Activated CD4-positive, alpha-beta T cell treated with anti-CD3 and anti-CD28 coated beads for 48 hours (primary cell): ENCODE measurements at regions not wholly inside any gene's neighbourhood (a gene's known extent, or its start where the extent isn't known, plus 50 kb on each side); places are given as distances from the start of the nearest gene placed in this dataset.
"Not testable (repeated sequence)": the region's sequence is repeated elsewhere in the genome, so short reads cannot be mapped to it uniquely, and the experiment has no call there.

Experiments
- DNase-seq: peaks from one replicate; pipeline ENCODE4 v3.0.0-alpha.2; 2020

GRCh38 chr18:33853187-33853586 lies 275.2 kb downstream of the ASXL3 start:
- no peak for DNase-seq

DNA sequence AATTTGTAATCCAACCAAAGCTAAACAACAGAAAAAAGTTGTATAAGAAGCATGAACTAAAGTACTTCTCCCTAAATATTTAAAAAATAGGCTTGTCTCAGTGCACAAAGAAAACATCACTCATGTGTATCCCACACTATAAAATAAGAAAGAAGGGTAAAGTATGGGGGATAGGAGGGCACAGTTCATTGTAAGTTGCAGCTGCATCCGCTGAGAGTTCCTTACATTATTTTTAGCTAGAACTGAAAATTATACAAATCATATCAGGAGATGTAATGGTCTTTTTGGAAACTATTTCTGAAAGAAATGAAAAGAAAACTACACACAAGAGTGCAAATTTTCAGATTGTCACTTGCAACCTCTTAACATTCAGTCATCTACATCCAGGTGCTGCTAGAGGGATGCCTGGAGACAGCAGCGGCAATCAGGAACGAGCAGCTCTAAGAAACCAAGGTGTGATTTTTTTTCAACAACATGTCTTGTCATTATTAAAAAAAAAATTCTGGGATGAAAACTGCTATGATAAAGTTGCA lies 273.6 kb downstream of the ASXL3 start:
- no peak for DNase-seq

DNA sequence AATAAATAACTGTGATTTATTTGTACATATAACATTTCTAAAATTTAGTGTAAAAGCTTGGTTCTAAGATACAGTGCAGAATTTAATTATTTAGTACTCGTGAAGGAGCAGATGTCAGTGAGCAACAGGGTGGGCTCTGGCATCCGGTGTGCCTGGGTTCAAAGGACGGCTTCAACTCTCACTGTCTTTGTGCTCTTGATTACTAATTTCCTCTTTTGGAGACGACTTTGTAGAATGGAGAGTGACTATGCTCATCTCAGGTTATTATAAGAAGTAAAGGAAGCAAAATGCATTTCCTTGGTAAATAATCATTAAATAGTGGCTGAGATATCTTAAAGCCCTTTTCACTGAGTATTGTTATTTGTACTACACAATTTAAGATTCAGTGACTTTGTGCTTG lies 271.7 kb downstream of the ASXL3 start:
- DNase-seq: no peak

GRCh38 chr18:33844232-33844631 lies 266.2 kb downstream of the ASXL3 start:
- DNase-seq: no peak

DNA sequence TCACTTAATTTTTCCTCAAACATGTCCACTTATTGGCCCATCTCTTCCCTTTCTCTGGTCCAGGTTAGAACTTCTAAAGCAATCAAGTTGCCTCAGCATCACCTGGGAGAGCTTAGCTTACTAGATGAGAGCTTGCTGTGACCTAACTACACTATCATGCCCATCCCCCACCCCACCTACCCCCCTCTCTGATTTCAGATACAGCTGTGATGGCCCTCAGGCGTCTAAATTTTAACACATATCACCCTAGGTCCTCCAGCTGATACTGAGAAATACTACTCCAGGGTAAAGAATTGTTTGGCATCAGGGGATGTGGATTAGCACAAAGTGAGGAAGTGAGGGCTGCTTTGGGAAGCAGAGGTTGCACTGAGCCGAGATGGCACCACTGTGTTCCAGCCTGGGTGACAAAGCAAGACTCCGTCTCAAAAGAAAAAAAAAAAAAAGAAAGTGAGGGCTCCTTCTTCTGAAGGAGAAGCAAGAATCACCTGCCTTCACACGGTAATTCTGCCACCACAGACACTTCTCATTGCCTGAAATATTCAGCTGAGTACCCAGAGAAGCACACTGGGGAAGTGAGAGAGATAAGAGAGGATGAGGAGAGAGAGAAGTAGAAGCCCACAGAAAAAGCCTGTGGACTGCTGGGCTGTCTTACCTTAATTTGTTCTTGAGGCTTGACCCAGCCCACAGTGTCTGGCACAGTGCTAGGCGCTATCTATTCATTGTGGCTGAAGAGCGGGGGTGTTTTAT lies 263.4 kb downstream of the ASXL3 start:
- DNase-seq: no peak

DNA sequence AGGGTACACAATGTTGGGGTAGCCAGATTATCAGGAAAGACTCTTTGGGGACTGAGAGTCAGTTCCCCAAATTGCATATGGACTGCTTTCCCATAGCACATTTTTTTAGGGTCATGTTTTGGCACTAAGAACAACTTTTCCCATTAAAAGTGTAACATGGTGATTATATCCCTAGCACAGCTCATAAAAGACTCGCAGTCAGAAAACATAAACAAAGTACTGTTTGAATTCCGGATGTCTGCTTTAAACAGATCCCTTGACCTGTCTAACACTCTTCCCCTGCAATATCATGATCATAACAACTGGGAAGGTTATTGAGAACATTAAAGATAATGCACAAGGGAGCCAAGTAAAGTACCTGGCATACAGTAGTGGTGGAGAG lies 262.2 kb downstream of the ASXL3 start:
- DNase-seq: no peak

DNA sequence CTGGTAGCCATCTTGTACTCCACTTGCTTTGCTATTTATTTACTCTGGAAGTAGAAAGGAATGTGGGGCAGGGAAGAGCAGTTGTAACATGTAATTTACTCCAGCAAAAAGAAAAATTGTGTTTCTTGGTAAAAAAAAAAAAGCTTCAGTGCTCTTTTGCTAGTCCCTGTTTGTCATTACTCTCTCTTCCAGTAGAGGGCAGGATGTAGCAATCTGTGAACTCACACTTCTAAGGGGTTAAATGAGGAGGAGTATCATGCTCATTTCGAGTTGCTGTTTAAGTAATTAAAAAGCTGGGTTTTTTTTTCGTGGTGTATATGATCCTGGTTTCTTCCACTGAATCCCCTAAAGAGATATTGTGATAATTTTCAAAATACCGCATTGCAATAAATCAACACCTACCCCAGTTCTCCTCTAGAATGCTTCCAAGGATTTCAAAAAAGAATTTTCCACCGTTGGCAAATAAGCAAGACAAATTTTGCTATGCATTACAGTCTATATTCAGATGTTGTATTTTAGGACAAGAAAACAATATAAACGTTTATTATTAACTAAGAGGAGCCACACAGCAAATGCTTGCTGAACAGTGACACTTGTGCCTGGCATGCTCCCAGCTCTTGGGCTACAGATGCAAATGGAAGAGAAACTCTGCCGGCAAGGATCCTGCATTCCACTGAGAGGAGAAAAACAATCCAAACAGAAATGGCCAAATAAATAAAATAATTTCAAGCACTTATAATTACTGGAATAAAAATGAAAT lies 261.6 kb downstream of the ASXL3 start:
- no peak for DNase-seq

DNA sequence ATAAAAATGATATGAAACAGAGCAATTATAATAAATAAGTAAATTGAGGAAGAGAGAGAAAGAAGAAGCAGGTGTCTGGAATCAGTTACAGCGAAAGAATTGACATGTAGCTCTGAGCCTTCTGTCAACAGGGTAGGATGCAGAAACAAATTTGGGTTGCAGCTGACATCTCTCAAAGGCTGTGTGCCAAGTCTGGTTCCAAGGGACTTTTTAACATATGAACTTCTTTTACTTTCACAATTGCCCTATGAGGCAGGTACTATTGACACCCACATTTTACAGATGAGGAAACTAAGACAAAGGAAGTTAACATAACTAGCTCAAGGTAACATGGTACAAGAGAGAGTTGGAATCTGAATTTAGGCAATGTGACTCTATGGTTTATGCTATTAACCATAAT lies 260.0 kb downstream of the ASXL3 start:
- no peak for DNase-seq

DNA sequence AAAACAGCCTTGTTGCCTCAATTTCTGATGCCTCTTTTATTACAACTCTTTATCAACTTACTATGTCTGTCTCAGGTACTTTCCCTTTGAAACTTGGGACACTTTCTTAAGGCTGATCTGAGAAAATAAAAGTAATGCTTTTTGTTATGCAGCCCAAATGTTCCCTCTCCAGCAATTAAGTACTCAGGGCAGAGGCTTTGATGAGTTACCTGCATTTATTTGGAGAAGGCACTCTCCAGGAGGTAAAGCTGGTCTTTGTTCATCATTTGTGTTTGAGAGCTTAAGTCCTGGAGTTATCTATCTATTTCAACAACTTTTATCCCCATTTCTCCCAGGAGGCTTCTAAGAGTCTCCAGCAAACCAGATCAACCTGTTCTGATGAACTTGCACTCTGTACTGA lies 259.2 kb downstream of the ASXL3 start:
- DNase-seq: no peak

DNA sequence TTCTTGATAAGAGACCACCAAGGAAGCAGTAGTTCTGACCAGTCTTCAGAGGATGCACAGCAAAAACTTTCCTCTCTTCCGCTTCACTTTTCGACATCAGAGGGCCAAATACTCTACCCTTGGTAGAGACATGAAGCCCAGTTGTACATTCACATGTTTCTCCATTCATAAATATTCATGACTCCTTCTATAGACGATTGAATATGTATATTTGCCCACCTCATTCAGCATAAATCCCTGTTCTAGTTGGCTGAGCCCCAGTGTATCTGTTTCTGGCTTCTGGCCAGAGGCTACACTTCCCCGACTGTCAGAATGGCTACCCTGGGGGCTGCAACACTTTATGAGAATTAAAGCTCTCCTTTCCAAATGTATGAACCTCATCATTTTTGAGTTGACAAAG lies 258.5 kb downstream of the ASXL3 start:
- no peak for DNase-seq

GRCh38 chr18:33835419-33835818 lies 257.4 kb downstream of the ASXL3 start:
- no peak for DNase-seq

- no peak for DNase-seq
These were observed 255.8 kb downstream of the ASXL3 start for GRCh38 chr18:33833842-33834241.

DNA sequence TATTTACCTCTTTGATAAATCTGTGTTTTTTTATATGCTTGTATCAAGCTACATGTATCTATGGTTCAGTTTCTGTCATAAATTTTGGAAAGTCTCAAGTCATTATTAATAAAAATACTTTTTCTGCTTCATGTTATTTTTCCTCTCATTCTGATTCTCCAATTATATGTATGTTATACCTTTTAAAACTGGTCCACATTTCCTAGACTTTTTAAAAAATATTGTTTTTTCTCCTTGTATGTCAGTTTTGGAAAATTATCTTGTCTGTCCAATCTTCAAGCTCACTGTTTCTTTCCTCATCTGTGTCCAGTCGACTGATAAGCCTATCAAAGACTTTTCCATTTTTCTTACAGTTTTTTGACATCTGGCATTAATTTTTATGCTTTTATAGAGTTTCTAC lies 253.4 kb downstream of the ASXL3 start:
- no peak for DNase-seq

GRCh38 chr18:33830213-33830612 lies 252.2 kb downstream of the ASXL3 start:
- DNase-seq: no peak

DNA sequence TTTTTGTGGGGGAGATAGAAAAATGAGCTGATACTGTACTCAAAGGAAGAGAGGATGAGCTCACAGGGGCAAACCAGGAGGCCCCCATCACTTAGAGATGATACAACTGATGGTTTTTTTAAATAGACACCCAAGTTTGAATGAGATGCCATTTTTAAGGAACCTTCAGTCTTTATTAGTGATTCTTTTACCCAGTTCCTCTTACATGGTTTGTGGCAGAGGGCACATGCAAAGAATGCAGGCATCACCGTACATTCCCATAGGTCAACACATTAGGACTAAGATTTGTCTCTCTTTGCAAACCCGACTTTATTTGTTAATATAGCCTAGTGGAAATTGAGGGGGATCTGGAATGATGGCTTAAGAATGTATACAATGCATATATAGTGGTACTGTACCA lies 250.9 kb downstream of the ASXL3 start:
- no peak for DNase-seq

DNA sequence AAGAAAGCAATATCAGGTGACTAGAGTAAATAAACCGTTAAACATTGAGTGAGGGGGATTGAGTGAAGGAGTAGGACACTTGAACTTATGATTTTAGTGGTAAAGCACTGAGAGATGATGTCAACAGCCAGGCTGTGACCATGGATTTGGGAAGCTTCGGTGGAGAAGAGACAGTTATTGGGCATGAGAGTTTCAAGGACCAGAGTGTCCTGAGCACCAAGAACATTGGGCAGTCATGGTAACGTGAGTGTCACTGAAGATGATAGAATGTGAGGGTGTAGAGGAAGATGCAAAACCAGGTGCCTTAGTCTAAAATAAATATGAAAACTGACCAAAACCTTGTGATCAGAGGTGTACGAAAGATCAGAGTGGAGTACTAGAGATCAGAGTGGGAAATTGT lies 248.1 kb downstream of the ASXL3 start:
- DNase-seq: no peak

- DNase-seq: no peak
These were observed 243.5 kb downstream of the ASXL3 start for GRCh38 chr18:33821503-33821902.

DNA sequence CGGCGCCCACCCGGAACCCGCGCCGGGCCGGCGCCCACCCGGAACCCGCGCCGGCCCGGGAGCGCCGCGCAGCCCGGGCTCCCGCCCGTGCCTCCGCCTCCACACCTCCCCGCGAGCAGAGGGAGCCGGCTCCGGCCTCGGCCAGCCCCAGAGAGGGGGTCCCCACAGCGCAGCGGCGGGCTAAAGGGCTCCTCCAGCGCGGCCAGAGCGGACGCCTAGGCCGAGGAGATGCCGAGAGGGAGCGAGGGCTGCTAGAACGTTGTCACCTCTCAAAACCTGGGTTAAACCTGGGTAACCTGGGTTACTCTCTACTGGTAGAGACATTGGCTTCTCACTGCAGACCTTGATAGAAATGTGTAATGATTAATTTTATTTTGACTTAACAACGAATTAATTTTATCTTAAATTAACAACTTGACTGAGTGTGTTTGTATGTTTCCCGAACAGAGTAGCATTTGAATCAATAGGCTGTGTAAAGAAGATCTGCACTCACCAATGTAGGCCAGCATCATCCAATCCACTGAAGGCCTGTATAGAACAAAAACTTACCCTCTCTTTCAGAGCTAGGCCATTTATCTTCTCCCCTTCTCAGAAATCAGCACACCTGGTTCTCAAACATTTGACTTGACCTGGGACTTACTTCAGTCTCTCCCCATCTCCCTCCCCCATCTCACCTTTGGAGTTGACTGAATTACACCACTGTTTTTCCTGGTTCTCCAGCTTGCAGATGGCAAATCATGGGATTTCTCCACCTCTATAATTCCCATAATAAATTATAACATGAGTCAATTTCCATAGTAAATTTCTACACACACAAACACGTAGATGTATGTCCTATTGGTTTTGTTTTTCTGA lies 242.7 kb downstream of the ASXL3 start:
- DNase-seq: no peak

- not testable (repeated sequence) for DNase-seq
These were observed 241.8 kb downstream of the ASXL3 start for GRCh38 chr18:33819692-33820343.

DNA sequence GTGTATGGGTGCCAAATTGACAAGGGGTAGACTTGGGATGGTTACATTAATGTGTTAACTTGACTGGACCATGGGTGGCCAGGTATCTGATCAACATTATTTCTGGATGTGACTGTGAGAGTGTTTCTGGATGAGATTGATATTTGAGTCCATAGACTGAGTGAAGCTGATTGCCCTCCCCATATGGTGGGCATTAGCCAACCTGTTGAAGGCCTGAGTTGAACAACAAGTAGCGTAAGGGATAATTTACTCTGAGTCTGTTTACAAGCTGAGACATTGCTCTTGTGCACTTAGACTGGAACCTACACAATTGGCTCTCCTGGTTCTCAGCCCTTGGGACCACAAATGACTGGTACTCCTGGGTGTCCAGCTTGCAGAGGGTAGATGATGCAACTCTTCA lies 240.1 kb downstream of the ASXL3 start:
- no peak for DNase-seq

DNA sequence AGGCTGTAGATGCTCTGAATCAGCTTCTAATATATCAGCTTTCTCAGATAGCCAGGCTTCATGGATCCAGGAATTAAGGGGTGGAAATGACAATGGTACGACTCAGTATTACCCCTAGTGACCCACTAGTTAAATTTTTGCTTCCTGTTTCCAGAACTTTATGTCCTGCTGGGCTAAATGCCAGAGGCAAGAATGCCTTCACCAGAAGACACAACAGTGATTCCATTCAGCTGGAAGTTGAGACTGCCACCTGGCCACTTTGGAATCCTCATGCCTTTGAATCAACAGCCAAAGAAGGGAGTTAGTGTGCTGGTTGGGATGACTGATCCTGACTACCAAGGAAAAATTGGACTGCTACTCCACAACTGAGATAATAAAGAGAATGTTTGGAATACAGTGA lies 239.1 kb downstream of the ASXL3 start:
- no peak for DNase-seq

GRCh38 chr18:33814546-33814945 lies 236.5 kb downstream of the ASXL3 start:
- DNase-seq: no peak

DNA sequence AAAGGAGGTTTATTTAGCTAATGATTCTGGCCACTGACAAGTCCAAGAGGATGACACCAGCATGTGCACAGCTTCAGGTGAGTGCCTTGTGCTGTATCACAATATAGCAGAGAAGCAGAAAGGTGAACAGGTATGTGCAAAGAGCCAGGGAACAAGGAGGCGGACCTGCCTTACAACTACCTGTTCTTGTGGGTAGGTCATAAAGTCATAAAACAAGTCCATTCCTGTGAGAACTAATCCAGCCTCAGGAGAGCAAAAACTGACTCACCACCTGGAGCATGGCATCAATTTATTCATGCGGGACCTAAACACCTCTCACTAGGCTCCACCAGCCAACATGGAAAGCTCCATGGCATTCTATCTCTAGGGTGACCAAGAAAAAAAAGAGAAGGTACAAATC lies 234.2 kb downstream of the ASXL3 start:
- DNase-seq: no peak
